ENCODE measurements at regions not wholly inside any gene's neighbourhood (a gene's known extent, or its start where the extent isn't known, plus 50 kb on each side); places are given as distances from the start of the nearest gene placed in this dataset.

DNA sequence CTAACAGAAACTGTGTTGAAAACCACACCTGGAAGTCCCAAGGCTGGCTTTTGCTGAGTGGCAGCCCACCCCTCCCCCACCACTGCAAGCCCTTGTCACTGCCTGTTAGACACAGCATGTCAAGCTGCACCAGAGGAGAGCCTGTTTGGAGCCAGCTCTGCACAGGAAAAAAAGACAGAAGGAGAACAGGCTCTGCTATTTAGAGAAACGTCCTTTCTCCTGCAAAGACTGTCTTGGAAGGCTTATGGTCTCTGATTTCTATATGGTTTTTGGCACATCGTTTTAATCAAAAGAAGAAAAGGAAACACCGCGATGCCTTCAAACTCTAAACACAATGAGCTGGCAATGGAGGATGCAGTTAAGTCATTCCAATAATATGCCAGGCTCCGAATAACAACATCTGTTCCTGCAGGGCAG, 275.5 kb downstream of the MAP2K4 start:
- H3K27ac ChIP-seq, result no peak overlapping the region
- TF ChIP-seq ZFX (IDR thresholded peaks at IDR 0.05), result no peak
- TF ChIP-seq, protein P1, sequence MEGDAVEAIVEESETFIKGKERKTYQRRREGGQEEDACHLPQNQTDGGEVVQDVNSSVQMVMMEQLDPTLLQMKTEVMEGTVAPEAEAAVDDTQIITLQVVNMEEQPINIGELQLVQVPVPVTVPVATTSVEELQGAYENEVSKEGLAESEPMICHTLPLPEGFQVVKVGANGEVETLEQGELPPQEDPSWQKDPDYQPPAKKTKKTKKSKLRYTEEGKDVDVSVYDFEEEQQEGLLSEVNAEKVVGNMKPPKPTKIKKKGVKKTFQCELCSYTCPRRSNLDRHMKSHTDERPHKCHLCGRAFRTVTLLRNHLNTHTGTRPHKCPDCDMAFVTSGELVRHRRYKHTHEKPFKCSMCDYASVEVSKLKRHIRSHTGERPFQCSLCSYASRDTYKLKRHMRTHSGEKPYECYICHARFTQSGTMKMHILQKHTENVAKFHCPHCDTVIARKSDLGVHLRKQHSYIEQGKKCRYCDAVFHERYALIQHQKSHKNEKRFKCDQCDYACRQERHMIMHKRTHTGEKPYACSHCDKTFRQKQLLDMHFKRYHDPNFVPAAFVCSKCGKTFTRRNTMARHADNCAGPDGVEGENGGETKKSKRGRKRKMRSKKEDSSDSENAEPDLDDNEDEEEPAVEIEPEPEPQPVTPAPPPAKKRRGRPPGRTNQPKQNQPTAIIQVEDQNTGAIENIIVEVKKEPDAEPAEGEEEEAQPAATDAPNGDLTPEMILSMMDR (conservative IDR thresholded peaks at IDR 0.05), result no peak

DNA sequence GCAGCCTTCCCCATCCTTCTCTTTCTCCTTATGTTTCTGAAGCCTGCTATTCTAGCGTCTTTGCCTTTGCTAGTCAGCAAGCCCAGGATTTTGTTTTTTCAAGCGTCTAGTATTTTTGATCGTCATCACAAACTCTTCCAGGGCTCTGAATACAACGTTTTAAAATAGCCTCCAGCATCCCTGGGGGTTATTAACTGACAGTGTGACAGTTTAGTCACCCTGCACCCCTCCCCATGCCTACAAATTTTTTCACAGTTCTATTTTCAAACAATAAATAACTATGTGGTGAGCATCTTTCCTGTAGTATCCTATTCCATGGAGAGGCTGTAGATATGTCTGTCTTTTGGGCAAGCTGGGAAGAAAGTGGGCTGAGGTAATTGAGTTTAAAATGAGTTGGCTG, 280.9 kb downstream of the MAP2K4 start:
- TF ChIP-seq, protein P1 (conservative IDR thresholded peaks at IDR 0.05), result no peak
- no peak for TF ChIP-seq ZFX (IDR thresholded peaks at IDR 0.05)
- H3K27ac ChIP-seq, result no peak overlapping the region

DNA sequence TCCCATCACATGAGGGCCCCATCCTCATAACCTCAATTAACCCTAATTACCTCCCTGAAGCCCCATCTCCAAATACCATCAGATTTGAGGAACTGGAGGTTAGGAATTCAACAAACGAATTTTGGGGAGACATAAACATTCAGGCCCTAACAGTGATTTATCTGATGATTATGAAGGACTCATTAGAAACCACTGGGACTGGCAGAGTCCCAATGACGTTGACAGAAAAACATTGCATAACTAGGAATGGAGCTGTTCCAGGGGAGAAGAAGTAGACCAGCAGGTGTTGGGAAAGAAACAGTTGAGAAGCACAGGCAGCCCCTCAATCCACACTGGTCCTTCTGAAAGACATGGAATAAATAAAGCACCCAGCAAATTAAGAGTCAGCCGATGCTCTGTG, 282.0 kb downstream of the MAP2K4 start:
- H3K27ac ChIP-seq, result no peak overlapping the region
- TF ChIP-seq ZFX (IDR thresholded peaks at IDR 0.05), result no peak
- TF ChIP-seq, protein P1 (conservative IDR thresholded peaks at IDR 0.05), result no peak

DNA sequence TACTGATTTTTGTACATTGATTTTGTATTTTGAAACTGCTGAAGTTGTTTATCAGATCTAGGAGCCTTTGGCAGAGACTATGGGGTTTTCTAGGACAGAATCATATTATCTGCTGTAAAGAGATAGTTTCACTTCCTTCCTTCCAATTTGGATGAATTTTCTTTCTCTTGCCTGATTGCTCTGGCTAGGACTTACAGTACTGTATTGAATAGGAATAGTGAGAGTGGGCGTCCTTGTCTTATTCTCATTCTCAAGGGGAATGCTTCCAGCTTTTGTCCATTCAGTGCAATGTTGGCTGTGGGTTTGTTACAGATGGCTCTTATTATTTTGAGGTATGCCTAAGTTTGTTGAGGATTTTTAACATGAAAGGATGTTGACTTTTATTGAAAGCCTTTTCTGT, 290.1 kb downstream of the MAP2K4 start:
- H3K27ac ChIP-seq, result no peak overlapping the region
- TF ChIP-seq, protein P1 (conservative IDR thresholded peaks at IDR 0.05), result no peak
- no peak for TF ChIP-seq ZFX (IDR thresholded peaks at IDR 0.05)

DNA sequence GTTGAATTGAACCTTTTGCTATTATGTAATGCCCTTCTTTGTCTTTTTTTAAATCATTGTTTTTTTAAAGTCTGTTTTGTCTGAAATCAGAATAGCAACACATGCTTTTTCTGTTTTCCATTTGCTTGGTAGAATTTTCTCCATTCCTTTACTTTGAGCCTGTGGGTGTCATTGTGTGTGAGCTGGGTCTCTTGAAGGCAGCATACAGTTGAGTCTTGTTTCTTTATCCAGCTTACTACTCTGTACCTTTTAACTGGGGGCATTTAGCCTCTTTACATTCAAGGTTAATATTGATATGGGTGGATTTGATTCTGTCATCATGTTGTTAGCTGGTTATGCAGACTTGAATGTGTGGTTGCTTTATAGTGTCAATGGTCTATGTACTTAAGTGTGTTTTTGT, 292.0 kb downstream of the MAP2K4 start:
- H3K27ac ChIP-seq, result no peak overlapping the region
- TF ChIP-seq, protein P1 (conservative IDR thresholded peaks at IDR 0.05), result no peak
- no peak for TF ChIP-seq ZFX (IDR thresholded peaks at IDR 0.05)

DNA sequence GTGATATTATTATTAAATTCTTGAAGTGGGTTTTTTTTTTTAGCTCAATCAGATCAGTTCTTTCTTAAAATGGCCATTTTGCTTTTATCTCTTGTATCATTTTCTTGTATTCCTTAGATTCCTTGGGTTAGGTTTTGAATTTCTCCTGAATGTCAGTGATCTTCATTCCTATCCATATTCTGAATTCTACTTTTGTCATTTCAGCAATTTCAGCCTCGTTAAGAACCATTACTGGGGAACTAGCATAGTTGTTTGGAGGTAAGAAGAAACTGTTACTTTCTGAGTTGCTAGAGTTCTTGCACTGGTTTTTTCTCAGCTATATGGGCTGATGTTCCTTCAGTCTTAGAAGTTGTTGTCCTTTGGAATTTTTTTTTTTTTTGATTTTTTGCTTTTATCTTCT, 293.1 kb downstream of the MAP2K4 start:
- TF ChIP-seq, protein P1 (conservative IDR thresholded peaks at IDR 0.05), result no peak
- H3K27ac ChIP-seq, result no peak overlapping the region

DNA sequence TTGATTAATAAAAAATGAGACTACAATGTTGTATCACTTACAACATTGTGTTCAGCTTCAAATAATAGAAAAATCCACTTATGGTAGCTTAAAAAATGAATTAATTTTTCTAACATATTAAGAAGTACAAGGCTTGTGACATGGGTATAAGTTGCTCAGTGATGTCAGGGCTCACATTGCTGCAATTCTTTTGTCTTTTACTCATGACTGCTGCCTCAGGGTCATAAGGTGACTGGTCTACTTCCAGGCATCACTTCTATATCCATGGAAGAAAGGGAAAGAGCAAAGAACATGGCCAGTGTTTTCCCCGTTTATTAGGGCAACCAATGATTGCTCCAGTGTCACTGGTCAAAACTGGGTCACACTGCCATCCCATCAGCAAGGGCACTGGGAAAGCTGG, 295.3 kb downstream of the MAP2K4 start:
- H3K27ac ChIP-seq, result no peak overlapping the region
- TF ChIP-seq ZFX (IDR thresholded peaks at IDR 0.05), result no peak
- TF ChIP-seq, protein P1 (conservative IDR thresholded peaks at IDR 0.05), result no peak

Measured in C4-2B (cell line).